ENCODE measurements at regions not wholly inside any gene's neighbourhood (a gene's known extent, or its start where the extent isn't known, plus 50 kb on each side); places are given as distances from the start of the nearest gene placed in this dataset.

GRCh38 chr3:107092121-107092520 lies 285.1 kb upstream of the CCDC54 start:
- no peak overlapping the region for H3K4me3 ChIP-seq
- no peak for DNase-seq
- no peaks in the 10 kb centered on the region for H3K4me1 ChIP-seq (ENCODE audit: control insufficient read depth in 5 of 5, insufficient read depth in 5 of 5, low read length in 5 of 5)
- TF ChIP-seq CTCF (IDR thresholded peaks at IDR 0.05; ENCODE audit: control extremely low read depth, extremely low read depth): no peak
- no peak overlapping the region for H3K9ac ChIP-seq (ENCODE audit: insufficient read depth in 1 of 2, low read length in 2 of 2)
- H3K27me3 ChIP-seq (ENCODE audit: control insufficient read depth in 3 of 3, insufficient read depth in 3 of 3, low read length in 2 of 3): no peaks in the 10 kb centered on the region
- no peaks in the 10 kb centered on the region for H3K36me3 ChIP-seq (ENCODE audit: control insufficient read depth in 4 of 4, insufficient read depth in 4 of 4, low read length in 4 of 4)
- ATAC-seq (ENCODE audit: insufficient read depth, low FRiP score): no peak
- 30 to 57% methylated on average over 3 of the region's 3 CpGs for WGBS, 2 donors
- peaks cover 0 to 2% (median 0%) of the 10 kb centered on the region in 4 donors for H3K9me3 ChIP-seq (ENCODE audit: control insufficient read depth in 4 of 4, insufficient read depth in 3 of 4, low read length in 3 of 4)
- H3K27ac ChIP-seq (ENCODE audit: low read depth in 1 of 2, low read length in 1 of 2): no peak overlapping the region

GRCh38 chr3:107098864-107099263 lies 278.4 kb upstream of the CCDC54 start:
- Histone ChIP-seq H3K27ac (ENCODE audit: low read depth in 1 of 2, low read length in 1 of 2) (no peak overlapping the region), H3K4me3 (no peak overlapping the region), H3K9me3 (ENCODE audit: control insufficient read depth in 4 of 4, insufficient read depth in 3 of 4, low read length in 3 of 4) (peaks cover 0 to 3% (median 0%) of the 10 kb centered on the region in 4 donors), H3K4me1 (ENCODE audit: control insufficient read depth in 5 of 5, insufficient read depth in 5 of 5, low read length in 5 of 5) (no peaks in the 10 kb centered on the region), H3K9ac (ENCODE audit: insufficient read depth in 1 of 2, low read length in 2 of 2) (no peak overlapping the region), H3K36me3 (ENCODE audit: control insufficient read depth in 4 of 4, insufficient read depth in 4 of 4, low read length in 4 of 4) (no peaks in the 10 kb centered on the region), H3K27me3 (ENCODE audit: control insufficient read depth in 3 of 3, insufficient read depth in 3 of 3, low read length in 2 of 3) (no peaks in the 10 kb centered on the region)
- no peak for TF ChIP-seq CTCF (IDR thresholded peaks at IDR 0.05; ENCODE audit: control extremely low read depth, extremely low read depth)
- ATAC-seq (ENCODE audit: insufficient read depth, low FRiP score) (no peak), DNase-seq (no peak)

- no peaks in the 10 kb centered on the region for H3K4me1 ChIP-seq (ENCODE audit: control insufficient read depth in 5 of 5, insufficient read depth in 5 of 5, low read length in 5 of 5)
- no peak for TF ChIP-seq CTCF (IDR thresholded peaks at IDR 0.05; ENCODE audit: control extremely low read depth, extremely low read depth)
- H3K36me3 ChIP-seq (ENCODE audit: control insufficient read depth in 4 of 4, insufficient read depth in 4 of 4, low read length in 4 of 4): no peaks in the 10 kb centered on the region
- no peak overlapping the region for H3K9ac ChIP-seq (ENCODE audit: insufficient read depth in 1 of 2, low read length in 2 of 2)
- DNase-seq (no peak), ATAC-seq (ENCODE audit: insufficient read depth, low FRiP score) (no peak)
- no peaks in the 10 kb centered on the region for H3K27me3 ChIP-seq (ENCODE audit: control insufficient read depth in 3 of 3, insufficient read depth in 3 of 3, low read length in 2 of 3)
- H3K27ac ChIP-seq (ENCODE audit: low read depth in 1 of 2, low read length in 1 of 2): no peak overlapping the region
- H3K9me3 ChIP-seq (ENCODE audit: control insufficient read depth in 4 of 4, insufficient read depth in 3 of 4, low read length in 3 of 4): peaks cover 0 to 5% (median 0%) of the 10 kb centered on the region in 4 donors
- WGBS, 2 donors: 80 to 94% methylated on average over 1 of the region's 1 CpG
- no peak overlapping the region for H3K4me3 ChIP-seq
These were observed 277.1 kb upstream of the CCDC54 start for GRCh38 chr3:107100137-107100536.

- DNase-seq: no peak
- Histone ChIP-seq H3K4me3 (no peak overlapping the region), H3K9me3 (ENCODE audit: control insufficient read depth in 4 of 4, insufficient read depth in 3 of 4, low read length in 3 of 4) (peaks cover 0 to 6% (median 0%) of the 10 kb centered on the region in 4 donors), H3K27ac (ENCODE audit: low read depth in 1 of 2, low read length in 1 of 2) (no peak overlapping the region), H3K4me1 (ENCODE audit: control insufficient read depth in 5 of 5, insufficient read depth in 5 of 5, low read length in 5 of 5) (no peaks in the 10 kb centered on the region), H3K9ac (ENCODE audit: insufficient read depth in 1 of 2, low read length in 2 of 2) (no peak overlapping the region), H3K27me3 (ENCODE audit: control insufficient read depth in 3 of 3, insufficient read depth in 3 of 3, low read length in 2 of 3) (no peaks in the 10 kb centered on the region), H3K36me3 (ENCODE audit: control insufficient read depth in 4 of 4, insufficient read depth in 4 of 4, low read length in 4 of 4) (no peaks in the 10 kb centered on the region)
- no peak for TF ChIP-seq CTCF (IDR thresholded peaks at IDR 0.05; ENCODE audit: control extremely low read depth, extremely low read depth)
- 70 to 79% methylated on average over 1 of the region's 1 CpG for WGBS, 2 donors
- ATAC-seq (ENCODE audit: insufficient read depth, low FRiP score): no peak
These were observed 276.7 kb upstream of the CCDC54 start for GRCh38 chr3:107100573-107100972.
